GM12878 (cell line): ENCODE measurements at regions not wholly inside any gene's neighbourhood (a gene's known extent, or its start where the extent isn't known, plus 50 kb on each side); places are given as distances from the start of the nearest gene placed in this dataset.

Experiments
- ATAC-seq: fragments of 200-7000 bp; cut with Tn5 transposase; 3 replicates; pipeline ENCODE4 v1.9.1; 2020; ENCODE audit warnings: mild to moderate bottlenecking, moderate library complexity
- BruUV-seq: library from RNA; stranded (reverse); fragments of 400-500 nt; replicated peaks from 2 replicates; lab custom pipeline; 2021; lab: Mats Ljungman, UMichigan
- CTCF ChIA-PET: fragments of 300-600 bp; sonication (Branson Sonifier 250); formaldehyde crosslinking; extraction: SDS; loops from one replicate; lab custom pipeline; 2021; ENCODE audit warnings: inconsistent platforms; lab: Yijun Ruan, JAX
- POLR2A ChIA-PET: fragments of 350-600 bp; formaldehyde crosslinking; extraction: SDS; loops from one replicate; lab custom pipeline; 2021; ENCODE audit warnings: inconsistent platforms; lab: Charles Lee
- RAD21 ChIA-PET: fragments of 300-600 bp; sonication (Branson Sonifier 250); formaldehyde crosslinking; loops from one replicate; lab custom pipeline; 2023; ENCODE audit warnings: antibody characterized with exemption; ENCODE audit not compliant: unreplicated experiment; lab: Charles Lee
- SMC1A ChIA-PET: fragments of 300-600 bp; sonication (Branson Sonifier 250); formaldehyde crosslinking; loops from one replicate; lab custom pipeline; 2023; ENCODE audit not compliant: unreplicated experiment, uncharacterized antibody; lab: Charles Lee
- DNase-seq: peaks from one replicate; pipeline ENCODE4 v3.0.0-alpha.2; 2011; ENCODE audit warnings: low read depth, low spot score
- FAIRE-seq: peaks from 3 replicates; lab custom pipeline; 2011; peaks lifted over from hg19 to GRCh38; lab: Jason Lieb, UNC
- H2AFZ ChIP-seq: 2 replicates; pipeline ENCODE4 v1.6.0; 2011; ENCODE audit warnings: low read depth, low read length, control low read depth; ENCODE audit not compliant: control insufficient read depth
- H3K27ac ChIP-seq: 2 replicates; pipeline ENCODE4 v1.5.1; 2011; ENCODE audit warnings: control low read depth; ENCODE audit not compliant: control insufficient read depth, insufficient read depth
- H3K27me3 ChIP-seq, 2 experiments: replicated peaks in 1 of 2; 2 replicates each; pipeline versions ENCODE4 v1.6.0 to v1.6.1; 2011; ENCODE audit warnings: low read length in 1 of 2; ENCODE audit not compliant: control insufficient read depth in 2 of 2, insufficient read depth in 2 of 2
- H3K36me3 ChIP-seq, 2 experiments: 2 replicates each; pipeline ENCODE4 v1.5.1; 2011; ENCODE audit warnings: low read length in 1 of 2; ENCODE audit not compliant: control insufficient read depth in 2 of 2, insufficient read depth in 2 of 2
- H3K4me1 ChIP-seq: 2 replicates; pipeline ENCODE4 v1.6.1; 2011; ENCODE audit warnings: mild to moderate bottlenecking, low read length, moderate library complexity, mixed read lengths; ENCODE audit not compliant: control insufficient read depth, insufficient read depth
- H3K4me2 ChIP-seq: 2 replicates; pipeline ENCODE4 v1.6.0; 2011; ENCODE audit warnings: control low read depth; ENCODE audit not compliant: control insufficient read depth, insufficient read depth
- H3K4me3 ChIP-seq: fragments of 200-600 bp; sonication (generic); 2 replicates; pipeline ENCODE4 v1.5.1; 2016
- H3K79me2 ChIP-seq: 2 replicates; pipeline ENCODE4 v1.6.0; 2011; ENCODE audit warnings: low read length; ENCODE audit not compliant: control insufficient read depth, insufficient read depth
- H3K9ac ChIP-seq: 2 replicates; pipeline ENCODE4 v1.8.0; 2011; ENCODE audit warnings: low read length, control low read depth, mixed read lengths; ENCODE audit not compliant: control insufficient read depth, insufficient read depth
- H3K9me3 ChIP-seq: replicated peaks from 3 replicates; pipeline ENCODE4 v1.5.1; 2011; ENCODE audit warnings: mild to moderate bottlenecking, low read length; ENCODE audit not compliant: control insufficient read depth, insufficient read depth
- H4K20me1 ChIP-seq: 2 replicates; pipeline ENCODE4 v1.6.0; 2011; ENCODE audit not compliant: control insufficient read depth, insufficient read depth
- CBX3 ChIP-seq: fragments of 200-600 bp; sonication (generic); IDR thresholded peaks from 2 replicates; pipeline ENCODE4 v1.6.1; 2016; ENCODE audit warnings: low read depth, borderline replicate concordance
- EP300 ChIP-seq, 2 experiments: fragments of 150-350 bp in 1 of 2; IDR thresholded peaks; 2 replicates each; pipeline ENCODE4 v1.6.1; 2011 to 2012; ENCODE audit warnings: low read depth in 2 of 2, low read length in 2 of 2, borderline replicate concordance in 1 of 2, improper control_type of control experiment in 1 of 2, inconsistent platforms in 1 of 2; ENCODE audit not compliant: control insufficient read depth in 1 of 2
- GABPA ChIP-seq: IDR thresholded peaks from 2 replicates; pipeline ENCODE4 v1.6.1; 2014; ENCODE audit warnings: antibody characterized with exemption, low read depth, mild to moderate bottlenecking, inconsistent platforms
- GATAD2B ChIP-seq: fragments of 450-650 bp; conservative IDR thresholded peaks from 2 replicates; pipeline ENCODE4 v1.6.1; 2017; ENCODE audit warnings: low read depth, mild to moderate bottlenecking, moderate library complexity
- KAT2A ChIP-seq: conservative IDR thresholded peaks from 2 replicates; pipeline ENCODE4 v1.6.1; 2011; ENCODE audit warnings: low read depth, low read length; ENCODE audit not compliant: control insufficient read depth
- MEF2B ChIP-seq: fragments of 450-650 bp; IDR thresholded peaks from 2 replicates; pipeline ENCODE4 v1.6.1; 2018; ENCODE audit warnings: mild to moderate bottlenecking, moderate library complexity; ENCODE audit not compliant: partially characterized antibody, poor library complexity, severe bottlenecking
- RFX5 ChIP-seq: IDR thresholded peaks from 2 replicates; pipeline ENCODE4 v1.6.1; 2011; ENCODE audit warnings: low read depth, low read length, improper control_type of control experiment
- SMC3 ChIP-seq: IDR thresholded peaks from 2 replicates; pipeline ENCODE4 v1.6.1; 2011; ENCODE audit warnings: low read length, improper control_type of control experiment, borderline replicate concordance
- SRF ChIP-seq, 2 experiments: IDR thresholded peaks; 2 replicates each; pipeline ENCODE4 v1.6.1; 2011; ENCODE audit warnings: low read depth in 2 of 2, low read length in 2 of 2, mild to moderate bottlenecking in 1 of 2, moderate library complexity in 1 of 2
- SUPT20H ChIP-seq: IDR thresholded peaks from 2 replicates; pipeline ENCODE4 v1.6.1; 2011; ENCODE audit warnings: low read depth, mild to moderate bottlenecking, low read length, moderate library complexity, borderline replicate concordance; ENCODE audit not compliant: control insufficient read depth
- TCF12 ChIP-seq: IDR thresholded peaks from 2 replicates; pipeline ENCODE4 v1.6.1; 2011; ENCODE audit warnings: low read depth, mild to moderate bottlenecking, low read length
- ZNF24 ChIP-seq: fragments of 450-650 bp; IDR thresholded peaks from 2 replicates; pipeline ENCODE4 v1.6.1; 2017; ENCODE audit warnings: antibody characterized with exemption, mild to moderate bottlenecking
- ZNF384 ChIP-seq: IDR thresholded peaks from 2 replicates; pipeline ENCODE4 v1.6.1; 2012; ENCODE audit warnings: low read depth, mild to moderate bottlenecking, low read length, improper control_type of control experiment, borderline replicate concordance
- ZZZ3 ChIP-seq: IDR thresholded peaks from 2 replicates; pipeline ENCODE4 v1.6.1; 2011; ENCODE audit warnings: low read depth; ENCODE audit not compliant: control insufficient read depth, insufficient read length
- WGBS: methylation state at CpG from one replicate; pipeline ENCODE4 v1.1.6; 2016; ENCODE audit warnings: low lambda C conversion rate; ENCODE audit not compliant: insufficient replicate concordance, insufficient coverage; ENCODE audit errors: missing lambda C conversion rate; 5-methylcytosine and 5-hydroxymethylcytosine counted together
- in situ Hi-C: fragments of 300-500 bp; cut with MboI; formaldehyde crosslinking; loops from 9 replicates; pipeline ENCODE4 v1.14.3; 2018; ENCODE audit warnings: mixed read lengths
- intact Hi-C: fragments of 100-400 bp; cut with micrococcal nuclease; formaldehyde crosslinking; loops from one replicate; pipeline ENCODE4 v1.14.2; 2022; ENCODE audit not compliant: unreplicated experiment
- TF ChIP-seq, protein P1 (sequence below): IDR thresholded peaks from 2 replicates; pipeline ENCODE4 v1.6.1; 2011; ENCODE audit warnings: mild to moderate bottlenecking, low read depth, low read length, moderate library complexity; ENCODE audit not compliant: insufficient replicate concordance
- TF ChIP-seq, protein P2 (sequence below): IDR thresholded peaks from 2 replicates; pipeline ENCODE4 v1.6.1; 2012; ENCODE audit warnings: low read depth, low read length, improper control_type of control experiment
- TF ChIP-seq, protein P3 (sequence below): IDR thresholded peaks from 2 replicates; pipeline ENCODE4 v1.6.1; 2012; ENCODE audit warnings: low read depth, low read length, improper control_type of control experiment

DNA sequence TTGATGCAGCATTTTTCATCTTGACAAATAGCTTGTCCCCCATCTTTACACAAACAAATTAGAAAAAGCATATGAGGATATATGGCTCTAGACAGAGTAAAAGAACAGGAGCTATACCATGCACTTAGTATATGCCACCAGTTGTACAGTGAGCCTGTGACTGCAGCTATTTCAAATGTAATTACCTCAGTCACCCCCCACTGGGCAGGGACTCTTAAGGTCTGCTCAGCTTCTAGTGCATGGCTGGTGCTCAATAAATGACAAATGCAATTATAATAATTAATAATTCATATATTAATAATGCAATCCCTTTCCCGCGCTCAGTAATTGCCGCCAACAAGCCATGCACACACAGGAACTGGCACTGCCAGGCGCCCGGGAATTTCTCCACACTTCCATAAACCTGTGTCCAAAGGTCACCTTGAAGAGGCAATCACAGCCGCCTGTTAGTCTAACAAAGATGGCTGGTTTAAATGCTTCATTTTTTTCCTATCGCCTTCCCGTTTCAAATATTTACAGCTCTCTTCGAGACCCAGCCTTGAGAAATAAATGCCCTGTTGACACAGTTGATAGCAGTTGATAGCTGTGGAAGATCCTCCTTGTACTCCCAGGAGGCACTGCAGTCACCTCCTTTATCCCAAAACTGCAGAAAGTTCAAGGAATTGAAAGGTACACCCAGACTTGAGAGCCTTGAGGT, 156.6 kb downstream of the INO80D start (continued):
- TF ChIP-seq, protein P1, sequence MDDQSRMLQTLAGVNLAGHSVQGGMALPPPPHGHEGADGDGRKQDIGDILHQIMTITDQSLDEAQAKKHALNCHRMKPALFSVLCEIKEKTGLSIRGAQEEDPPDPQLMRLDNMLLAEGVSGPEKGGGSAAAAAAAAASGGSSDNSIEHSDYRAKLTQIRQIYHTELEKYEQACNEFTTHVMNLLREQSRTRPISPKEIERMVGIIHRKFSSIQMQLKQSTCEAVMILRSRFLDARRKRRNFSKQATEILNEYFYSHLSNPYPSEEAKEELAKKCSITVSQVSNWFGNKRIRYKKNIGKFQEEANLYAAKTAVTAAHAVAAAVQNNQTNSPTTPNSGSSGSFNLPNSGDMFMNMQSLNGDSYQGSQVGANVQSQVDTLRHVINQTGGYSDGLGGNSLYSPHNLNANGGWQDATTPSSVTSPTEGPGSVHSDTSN, result no peak
- TF ChIP-seq SRF (IDR thresholded peaks at IDR 0.05; ENCODE audit: low read depth in 2 of 2, low read length in 2 of 2) (no peak), ZNF24 (no peak), TCF12 (no peak), RFX5 (no peak), SUPT20H (no peak)

DNA sequence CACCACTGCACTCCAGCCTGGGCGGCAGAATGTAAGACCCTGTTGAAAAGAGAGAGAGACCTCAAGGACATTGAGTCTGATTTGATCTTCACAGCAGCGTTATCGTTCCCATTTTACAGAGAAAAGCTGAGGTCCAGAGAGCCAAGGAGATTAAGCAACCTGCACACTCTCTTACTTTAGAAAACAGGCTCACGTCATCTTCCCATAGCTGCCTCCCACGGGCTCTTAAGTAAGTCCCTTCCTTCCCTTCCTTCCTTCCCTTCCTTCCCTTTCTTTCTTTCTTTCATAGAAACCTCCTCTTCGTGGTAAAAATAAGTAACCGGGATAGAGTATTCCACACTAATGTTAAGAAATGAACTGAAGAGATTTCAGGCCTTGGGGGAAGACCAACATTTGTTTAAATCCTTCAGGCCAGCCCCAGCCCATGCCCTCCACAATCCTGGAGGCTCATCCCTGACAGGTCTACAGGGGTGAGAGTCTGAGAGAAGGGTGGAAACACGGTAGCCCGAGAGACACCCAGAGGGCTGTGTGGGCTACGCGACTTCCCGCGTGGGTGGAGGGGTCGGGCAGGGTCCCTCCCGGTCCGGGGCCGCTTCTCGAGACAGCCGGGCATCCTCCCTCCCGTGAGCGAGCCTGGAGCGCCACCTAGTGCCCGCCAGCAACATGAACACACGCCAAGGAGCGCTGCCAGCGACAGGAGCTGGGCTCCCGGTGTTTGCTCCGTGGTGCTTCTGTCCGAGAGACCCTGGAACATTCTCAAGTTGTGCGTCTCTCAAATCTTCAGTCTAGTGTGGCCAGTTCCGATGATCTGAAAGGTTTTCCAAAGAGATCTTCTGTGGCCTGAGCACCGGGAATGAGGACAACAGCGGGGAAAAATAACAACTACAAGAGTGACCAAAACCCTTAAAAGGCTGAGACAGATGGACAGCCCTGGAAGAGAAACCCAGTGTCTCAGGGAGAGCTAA, 160.3 kb downstream of the INO80D start:
- no peaks in the 10 kb centered on the region for H3K4me1 ChIP-seq
- 7% methylated on average over 33 of the region's 33 CpGs for WGBS
- SMC1A ChIA-PET, result interaction anchor here (0.7 to 2.0 kb wide), 7 partner anchors 10 to 1602 kb away, joined by 3 to 12 read pairs (median 4); no protein-coding TSS in a partner anchor
- ATAC-seq (peak; percentile 99), FAIRE-seq (peak; percentile 76), DNase-seq (no peak)
- H3K36me3 ChIP-seq, result no peaks in the 10 kb centered on the region
- no peak overlapping the region for H3K4me3 ChIP-seq
- H3K9ac ChIP-seq, result no peak overlapping the region
- intact Hi-C loops, result loop anchor here (2.0 to 5.0 kb wide), 3 partner anchors 149 to 1598 kb away; no protein-coding TSS in a partner anchor
- H3K27me3 ChIP-seq, result peaks cover 0 to 3% of the 10 kb centered on the region in 2 experiments; a peak in 3 of 4 replicates
- no peaks in the 10 kb centered on the region for H4K20me1 ChIP-seq
- H3K79me2 ChIP-seq, result no peaks in the 10 kb centered on the region
- no peak overlapping the region for H3K4me2 ChIP-seq
- RAD21 ChIA-PET, result interaction anchor here (0.6 to 2.4 kb wide), 9 partner anchors 11 to 164 kb away, joined by 3 to 15 read pairs (median 4); no protein-coding TSS in a partner anchor
- H3K27ac ChIP-seq, result no peak overlapping the region
- no TSS peak for BruUV-seq
- in situ Hi-C loops, result no loop called here
- CTCF ChIA-PET, result interaction anchor here (0.6 to 5.8 kb wide), 24 partner anchors 8 to 602 kb away, joined by 3 to 57 read pairs (median 4); no protein-coding TSS in a partner anchor
- no peaks in the 10 kb centered on the region for H3K9me3 ChIP-seq
- no peak overlapping the region for H2AFZ ChIP-seq
- POLR2A ChIA-PET, result no interaction called here
- TF ChIP-seq ZNF384, result no peak
- TF ChIP-seq EP300 (IDR thresholded peaks at IDR 0.05; ENCODE audit: borderline replicate concordance in 1 of 2, control insufficient read depth in 1 of 2, low read depth in 2 of 2, low read length in 2 of 2), result no peak
- peak; percentile 70 for TF ChIP-seq SMC3
- TF ChIP-seq, protein P2, sequence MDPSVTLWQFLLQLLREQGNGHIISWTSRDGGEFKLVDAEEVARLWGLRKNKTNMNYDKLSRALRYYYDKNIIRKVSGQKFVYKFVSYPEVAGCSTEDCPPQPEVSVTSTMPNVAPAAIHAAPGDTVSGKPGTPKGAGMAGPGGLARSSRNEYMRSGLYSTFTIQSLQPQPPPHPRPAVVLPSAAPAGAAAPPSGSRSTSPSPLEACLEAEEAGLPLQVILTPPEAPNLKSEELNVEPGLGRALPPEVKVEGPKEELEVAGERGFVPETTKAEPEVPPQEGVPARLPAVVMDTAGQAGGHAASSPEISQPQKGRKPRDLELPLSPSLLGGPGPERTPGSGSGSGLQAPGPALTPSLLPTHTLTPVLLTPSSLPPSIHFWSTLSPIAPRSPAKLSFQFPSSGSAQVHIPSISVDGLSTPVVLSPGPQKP, result no peak
- TF ChIP-seq GABPA, result no peak
- TF ChIP-seq, protein P3, sequence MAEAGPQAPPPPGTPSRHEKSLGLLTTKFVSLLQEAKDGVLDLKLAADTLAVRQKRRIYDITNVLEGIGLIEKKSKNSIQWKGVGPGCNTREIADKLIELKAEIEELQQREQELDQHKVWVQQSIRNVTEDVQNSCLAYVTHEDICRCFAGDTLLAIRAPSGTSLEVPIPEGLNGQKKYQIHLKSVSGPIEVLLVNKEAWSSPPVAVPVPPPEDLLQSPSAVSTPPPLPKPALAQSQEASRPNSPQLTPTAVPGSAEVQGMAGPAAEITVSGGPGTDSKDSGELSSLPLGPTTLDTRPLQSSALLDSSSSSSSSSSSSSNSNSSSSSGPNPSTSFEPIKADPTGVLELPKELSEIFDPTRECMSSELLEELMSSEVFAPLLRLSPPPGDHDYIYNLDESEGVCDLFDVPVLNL, result no peak
- TF ChIP-seq MEF2B, result no peak
- TF ChIP-seq ZZZ3, result no peak
- no peak for TF ChIP-seq CBX3
- TF ChIP-seq GATAD2B, result no peak
- TF ChIP-seq KAT2A, result no peak
